IMR-90 (cell line): ENCODE measurements at regions not wholly inside any gene's neighbourhood (a gene's known extent, or its start where the extent isn't known, plus 50 kb on each side); places are given as distances from the start of the nearest gene placed in this dataset.
"Not testable (repeated sequence)": the region's sequence is repeated elsewhere in the genome, so short reads cannot be mapped to it uniquely, and the experiment has no call there.

Experiments used
- MAFK ChIP-seq: IDR thresholded peaks from 2 replicates; pipeline ENCODE4 v1.6.1; 2012; ENCODE audit warnings: low read depth, low read length, improper control_type of control experiment
- POLR2A ChIP-seq: IDR thresholded peaks from 2 replicates; pipeline ENCODE4 v1.6.1; 2012; ENCODE audit warnings: mild to moderate bottlenecking, low read depth, low read length
- TF ChIP-seq, protein P1 (sequence below): conservative IDR thresholded peaks from 2 replicates; pipeline ENCODE4 v1.5.1; 2012; ENCODE audit warnings: mild to moderate bottlenecking, low read depth, low read length, improper control_type of control experiment

DNA sequence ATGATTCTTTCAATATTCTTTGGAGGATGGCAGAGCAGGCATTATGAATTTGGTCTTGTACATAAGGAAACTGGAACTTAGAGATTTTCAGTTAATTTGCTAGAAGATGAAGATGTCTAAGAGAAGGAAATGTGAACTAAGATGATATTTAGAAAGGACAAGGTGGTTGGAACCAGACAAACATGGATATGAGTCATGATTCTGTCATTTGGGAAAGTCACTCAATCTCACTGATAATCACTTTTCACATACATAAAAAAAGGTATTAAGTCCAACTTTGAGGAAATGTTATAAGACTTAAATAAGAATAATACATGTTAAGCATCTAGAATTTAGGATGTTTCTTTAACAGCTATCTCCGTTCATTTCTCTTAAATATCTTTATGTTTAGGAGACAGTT, 315.1 kb upstream of the COX7C start:
- not testable (repeated sequence) for TF ChIP-seq POLR2A, MAFK
- TF ChIP-seq, protein P1, sequence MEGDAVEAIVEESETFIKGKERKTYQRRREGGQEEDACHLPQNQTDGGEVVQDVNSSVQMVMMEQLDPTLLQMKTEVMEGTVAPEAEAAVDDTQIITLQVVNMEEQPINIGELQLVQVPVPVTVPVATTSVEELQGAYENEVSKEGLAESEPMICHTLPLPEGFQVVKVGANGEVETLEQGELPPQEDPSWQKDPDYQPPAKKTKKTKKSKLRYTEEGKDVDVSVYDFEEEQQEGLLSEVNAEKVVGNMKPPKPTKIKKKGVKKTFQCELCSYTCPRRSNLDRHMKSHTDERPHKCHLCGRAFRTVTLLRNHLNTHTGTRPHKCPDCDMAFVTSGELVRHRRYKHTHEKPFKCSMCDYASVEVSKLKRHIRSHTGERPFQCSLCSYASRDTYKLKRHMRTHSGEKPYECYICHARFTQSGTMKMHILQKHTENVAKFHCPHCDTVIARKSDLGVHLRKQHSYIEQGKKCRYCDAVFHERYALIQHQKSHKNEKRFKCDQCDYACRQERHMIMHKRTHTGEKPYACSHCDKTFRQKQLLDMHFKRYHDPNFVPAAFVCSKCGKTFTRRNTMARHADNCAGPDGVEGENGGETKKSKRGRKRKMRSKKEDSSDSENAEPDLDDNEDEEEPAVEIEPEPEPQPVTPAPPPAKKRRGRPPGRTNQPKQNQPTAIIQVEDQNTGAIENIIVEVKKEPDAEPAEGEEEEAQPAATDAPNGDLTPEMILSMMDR = not testable (repeated sequence)
